Right lobe of liver (tissue), 4 donors: ENCODE measurements at regions not wholly inside any gene's neighbourhood (a gene's known extent, or its start where the extent isn't known, plus 50 kb on each side); places are given as distances from the start of the nearest gene placed in this dataset.

ENCODE experiments used
- POLR2A ChIP-seq: fragments of 450-650 bp; IDR thresholded peaks from one replicate; pipeline ENCODE4 v1.6.1; 2017; ENCODE audit warnings: antibody characterized with exemption, mild to moderate bottlenecking
- TF ChIP-seq, protein P1 (sequence below), 4 donors: fragments of 200-600 bp in 3 of 4; fragments of 450-650 bp in 1 of 4; IDR thresholded peaks; one replicate each; pipeline versions ENCODE4 v1.5.1 to v1.8.0; 2016 to 2022; ENCODE audit warnings: antibody characterized with exemption in 4 of 4, mild to moderate bottlenecking in 2 of 4
- donor health status: DM: no; HTN: no; CAD: no.
- donor health status: DM: no; HTN: no; CAD: no.
- donor health status: DM: no; HTN: yes; CAD: no.

DNA sequence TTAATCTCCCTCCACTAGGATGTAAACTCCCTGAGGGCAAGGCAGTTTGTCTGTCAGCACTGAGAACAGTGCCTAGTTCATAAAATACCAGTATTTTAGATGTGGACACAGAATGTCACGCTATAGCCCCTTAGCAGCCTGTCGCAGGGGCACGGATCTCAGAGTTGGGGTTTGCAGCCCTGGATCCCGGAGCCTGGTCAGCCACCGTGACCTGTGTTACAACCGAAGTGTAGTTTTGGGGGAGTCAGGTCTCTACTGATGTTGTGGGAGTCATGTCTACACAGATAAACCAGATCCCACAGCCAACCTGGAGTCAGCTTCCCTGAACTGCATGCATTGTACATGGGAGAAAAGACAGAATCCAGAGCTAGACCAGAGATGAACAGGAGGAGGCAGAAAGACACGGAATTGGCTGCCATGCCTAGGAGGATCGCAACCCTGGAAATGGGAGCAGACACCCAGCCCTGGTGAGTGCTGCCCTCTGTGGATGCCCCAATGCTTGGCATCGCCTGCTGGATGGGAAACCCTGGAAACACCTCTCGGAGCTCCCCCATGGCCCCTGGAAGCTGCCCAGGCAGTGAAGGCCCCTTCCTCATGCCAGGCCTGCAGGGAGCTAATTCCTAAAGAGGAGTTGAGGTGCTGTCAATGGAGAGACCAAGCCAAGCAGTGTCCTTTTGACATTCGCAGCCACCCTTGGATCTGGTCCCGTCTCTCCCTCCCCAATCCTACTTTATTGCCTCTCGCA lies 851.3 kb downstream of the TBC1D22A start:
- TF ChIP-seq, protein P1, sequence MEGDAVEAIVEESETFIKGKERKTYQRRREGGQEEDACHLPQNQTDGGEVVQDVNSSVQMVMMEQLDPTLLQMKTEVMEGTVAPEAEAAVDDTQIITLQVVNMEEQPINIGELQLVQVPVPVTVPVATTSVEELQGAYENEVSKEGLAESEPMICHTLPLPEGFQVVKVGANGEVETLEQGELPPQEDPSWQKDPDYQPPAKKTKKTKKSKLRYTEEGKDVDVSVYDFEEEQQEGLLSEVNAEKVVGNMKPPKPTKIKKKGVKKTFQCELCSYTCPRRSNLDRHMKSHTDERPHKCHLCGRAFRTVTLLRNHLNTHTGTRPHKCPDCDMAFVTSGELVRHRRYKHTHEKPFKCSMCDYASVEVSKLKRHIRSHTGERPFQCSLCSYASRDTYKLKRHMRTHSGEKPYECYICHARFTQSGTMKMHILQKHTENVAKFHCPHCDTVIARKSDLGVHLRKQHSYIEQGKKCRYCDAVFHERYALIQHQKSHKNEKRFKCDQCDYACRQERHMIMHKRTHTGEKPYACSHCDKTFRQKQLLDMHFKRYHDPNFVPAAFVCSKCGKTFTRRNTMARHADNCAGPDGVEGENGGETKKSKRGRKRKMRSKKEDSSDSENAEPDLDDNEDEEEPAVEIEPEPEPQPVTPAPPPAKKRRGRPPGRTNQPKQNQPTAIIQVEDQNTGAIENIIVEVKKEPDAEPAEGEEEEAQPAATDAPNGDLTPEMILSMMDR (IDR thresholded peaks at IDR 0.05): no peak
- no peak for TF ChIP-seq POLR2A
